A549 (cell line): ENCODE measurements at regions not wholly inside any gene's neighbourhood (a gene's known extent, or its start where the extent isn't known, plus 50 kb on each side); places are given as distances from the start of the nearest gene placed in this dataset.

Source experiments
- EP300 ChIP-seq, 2 experiments: fragments of >200 bp; sonication (Bioruptor Twin); formaldehyde crosslinking; IDR thresholded peaks; 2 replicates in 1 of 2; 3 replicates in 1 of 2; pipeline ENCODE4 v1.6.1; 2016 to 2017
- JUN ChIP-seq, 2 experiments: fragments of >200 bp; sonication (Bioruptor Twin); formaldehyde crosslinking; IDR thresholded peaks; 2 replicates in 1 of 2; 3 replicates in 1 of 2; pipeline ENCODE4 v1.6.1; 2016 to 2017
- NPAS2 ChIP-seq: fragments of 250-450 bp; sonication (Bioruptor Pico); IDR thresholded peaks from 2 replicates; pipeline ENCODE4 v1.8.0; 2022; ENCODE audit warnings: mild to moderate bottlenecking, moderate library complexity, borderline replicate concordance
- RCOR1 ChIP-seq: fragments of 150-350 bp; IDR thresholded peaks from 2 replicates; pipeline ENCODE4 v1.6.1; 2014; ENCODE audit warnings: antibody characterized with exemption, low read length, low read depth
- SREBF2 ChIP-seq: fragments of 450-650 bp; IDR thresholded peaks from 2 replicates; pipeline ENCODE4 v1.6.1; 2014; ENCODE audit warnings: mild to moderate bottlenecking, moderate library complexity
- TF ChIP-seq, protein P1 (sequence below): fragments of >200 bp; sonication (Bioruptor Twin); formaldehyde crosslinking; IDR thresholded peaks from 3 replicates; pipeline ENCODE4 v1.5.1; 2016
- TF ChIP-seq, protein P2 (sequence below): IDR thresholded peaks from 2 replicates; pipeline ENCODE4 v1.6.1; 2012

DNA sequence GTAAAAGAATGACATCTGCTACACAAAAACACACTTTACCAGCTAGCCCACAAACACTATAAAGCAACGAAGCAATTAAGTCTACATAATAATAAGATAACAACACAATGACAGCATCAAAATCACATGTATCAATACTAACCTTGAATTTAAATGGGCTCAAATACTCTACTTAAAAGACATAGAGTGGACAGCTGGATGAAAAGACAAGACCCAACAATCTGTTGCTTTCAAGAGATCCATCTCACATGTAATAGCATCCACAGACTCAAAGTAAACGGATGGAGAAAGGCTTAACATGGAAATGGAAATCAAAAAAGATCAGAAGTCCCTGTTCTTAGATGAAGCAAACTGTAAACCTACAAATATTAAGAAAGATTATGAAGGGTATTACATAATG, 2175.9 kb downstream of the PCDH9 start:
- TF ChIP-seq, protein P1, sequence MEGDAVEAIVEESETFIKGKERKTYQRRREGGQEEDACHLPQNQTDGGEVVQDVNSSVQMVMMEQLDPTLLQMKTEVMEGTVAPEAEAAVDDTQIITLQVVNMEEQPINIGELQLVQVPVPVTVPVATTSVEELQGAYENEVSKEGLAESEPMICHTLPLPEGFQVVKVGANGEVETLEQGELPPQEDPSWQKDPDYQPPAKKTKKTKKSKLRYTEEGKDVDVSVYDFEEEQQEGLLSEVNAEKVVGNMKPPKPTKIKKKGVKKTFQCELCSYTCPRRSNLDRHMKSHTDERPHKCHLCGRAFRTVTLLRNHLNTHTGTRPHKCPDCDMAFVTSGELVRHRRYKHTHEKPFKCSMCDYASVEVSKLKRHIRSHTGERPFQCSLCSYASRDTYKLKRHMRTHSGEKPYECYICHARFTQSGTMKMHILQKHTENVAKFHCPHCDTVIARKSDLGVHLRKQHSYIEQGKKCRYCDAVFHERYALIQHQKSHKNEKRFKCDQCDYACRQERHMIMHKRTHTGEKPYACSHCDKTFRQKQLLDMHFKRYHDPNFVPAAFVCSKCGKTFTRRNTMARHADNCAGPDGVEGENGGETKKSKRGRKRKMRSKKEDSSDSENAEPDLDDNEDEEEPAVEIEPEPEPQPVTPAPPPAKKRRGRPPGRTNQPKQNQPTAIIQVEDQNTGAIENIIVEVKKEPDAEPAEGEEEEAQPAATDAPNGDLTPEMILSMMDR = no peak
- TF ChIP-seq SREBF2 (no peak), JUN (IDR thresholded peaks at IDR 0.05) (no peak), NPAS2 (CRISPR knock-in tag) (no peak), EP300 (IDR thresholded peaks at IDR 0.05) (no peak), RCOR1 (no peak)
- TF ChIP-seq, protein P2, sequence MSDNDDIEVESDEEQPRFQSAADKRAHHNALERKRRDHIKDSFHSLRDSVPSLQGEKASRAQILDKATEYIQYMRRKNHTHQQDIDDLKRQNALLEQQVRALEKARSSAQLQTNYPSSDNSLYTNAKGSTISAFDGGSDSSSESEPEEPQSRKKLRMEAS = no peak
